WTC11 (cell line): ENCODE measurements at regions not wholly inside any gene's neighbourhood (a gene's known extent, or its start where the extent isn't known, plus 50 kb on each side); places are given as distances from the start of the nearest gene placed in this dataset.

Experiments used
- ATAC-seq: fragments of 200-7000 bp; cut with Tn5 transposase; 2 replicates; pipeline ENCODE4 v1.10.0; 2021; ENCODE audit warnings: mild to moderate bottlenecking, moderate library complexity
- CTCF ChIA-PET: fragments of 300-600 bp; sonication (Branson Sonifier 250); formaldehyde crosslinking; loops from one replicate; lab custom pipeline; 2021; ENCODE audit warnings: antibody characterized with exemption; lab: Charles Lee
- POLR2A ChIA-PET: fragments of 350-600 bp; sonication (Branson Sonifier 250); formaldehyde crosslinking; loops from one replicate; lab custom pipeline; 2021; ENCODE audit warnings: antibody characterized with exemption; lab: Charles Lee
- DNase-seq: peaks from one replicate; pipeline ENCODE4 v3.0.0; 2021; ENCODE audit warnings: low spot score
- H3K27ac Mint-ChIP-seq: 2 replicates; pipeline ENCODE4 v1.8.0; 2021; ENCODE audit warnings: mixed read lengths
- H3K27me3 Mint-ChIP-seq: 2 replicates; pipeline ENCODE4 v1.8.0; 2021; ENCODE audit warnings: low read depth, mild to moderate bottlenecking, moderate library complexity, mixed read lengths
- H3K36me3 Mint-ChIP-seq: 2 replicates; pipeline ENCODE4 v1.8.0; 2021; ENCODE audit warnings: mixed read lengths
- H3K4me1 Mint-ChIP-seq: 2 replicates; pipeline ENCODE4 v1.8.0; 2022; ENCODE audit warnings: mixed read lengths
- H3K4me3 Mint-ChIP-seq: 2 replicates; pipeline ENCODE4 v1.8.0; 2021; ENCODE audit warnings: mild to moderate bottlenecking, moderate library complexity, mixed read lengths
- H3K9me3 Mint-ChIP-seq: 2 replicates; pipeline ENCODE4 v1.8.0; 2021; ENCODE audit warnings: mixed read lengths
- E2F5 ChIP-seq: sonication (generic); formaldehyde crosslinking; IDR thresholded peaks from 2 replicates; pipeline ENCODE4 v1.8.1; 2022; ENCODE audit warnings: mild to moderate bottlenecking, moderate library complexity, missing genetic modification reagents
- GRHL2 ChIP-seq: fragments of 250-450 bp; sonication (Bioruptor Pico); IDR thresholded peaks from 2 replicates; pipeline ENCODE4 v1.8.0; 2022; ENCODE audit warnings: mild to moderate bottlenecking, moderate library complexity; ENCODE audit not compliant: insufficient replicate concordance, severe bottlenecking
- IRF1 ChIP-seq: sonication (generic); formaldehyde crosslinking; IDR thresholded peaks from 2 replicates; pipeline ENCODE4 v1.8.0; 2023; ENCODE audit warnings: missing genetic modification reagents
- IRF2 ChIP-seq: sonication (generic); formaldehyde crosslinking; IDR thresholded peaks from 2 replicates; pipeline ENCODE4 v1.8.0; 2022; ENCODE audit warnings: low read depth, missing genetic modification reagents, borderline replicate concordance
- MAX ChIP-seq: sonication (generic); formaldehyde crosslinking; IDR thresholded peaks from 2 replicates; pipeline ENCODE4 v1.8.0; 2022; ENCODE audit warnings: mild to moderate bottlenecking, missing genetic modification reagents
- MXD4 ChIP-seq: fragments of 250-450 bp; sonication (Bioruptor Pico); IDR thresholded peaks from 2 replicates; pipeline ENCODE4 v1.8.0; 2021; ENCODE audit warnings: mild to moderate bottlenecking, moderate library complexity, borderline replicate concordance
- NFYB ChIP-seq: sonication (generic); formaldehyde crosslinking; conservative IDR thresholded peaks from 2 replicates; pipeline ENCODE4 v1.8.0; 2022; ENCODE audit warnings: low read depth, missing genetic modification reagents
- OVOL2 ChIP-seq: fragments of 250-450 bp; sonication (Bioruptor Pico); IDR thresholded peaks from 2 replicates; pipeline ENCODE4 v1.9.0; 2021; ENCODE audit warnings: mild to moderate bottlenecking, borderline replicate concordance
- STAT6 ChIP-seq: sonication (generic); formaldehyde crosslinking; conservative IDR thresholded peaks from 2 replicates; pipeline ENCODE4 v1.8.1; 2023; ENCODE audit warnings: mild to moderate bottlenecking, low read depth, missing genetic modification reagents, moderate library complexity
- TCF7 ChIP-seq: sonication (generic); formaldehyde crosslinking; IDR thresholded peaks from 2 replicates; pipeline ENCODE4 v1.8.0; 2022; ENCODE audit warnings: mild to moderate bottlenecking, low read depth, missing genetic modification reagents, moderate library complexity
- USF1 ChIP-seq: sonication (generic); formaldehyde crosslinking; IDR thresholded peaks from 2 replicates; pipeline ENCODE4 v1.8.0; 2022; ENCODE audit warnings: mild to moderate bottlenecking, missing genetic modification reagents
- ZNF232 ChIP-seq: sonication (generic); formaldehyde crosslinking; IDR thresholded peaks from 2 replicates; pipeline ENCODE4 v1.8.0; 2022; ENCODE audit warnings: mild to moderate bottlenecking, missing genetic modification reagents
- ZNF317 ChIP-seq: sonication (generic); formaldehyde crosslinking; IDR thresholded peaks from 2 replicates; pipeline ENCODE4 v1.8.1; 2023; ENCODE audit warnings: low read depth, mild to moderate bottlenecking, moderate library complexity, missing genetic modification reagents, borderline replicate concordance
- ZNF416 ChIP-seq: fragments of 250-450 bp; sonication (Bioruptor Pico); IDR thresholded peaks from 2 replicates; pipeline ENCODE4 v1.9.0; 2021; ENCODE audit warnings: mild to moderate bottlenecking, inconsistent platforms
- ZNF423 ChIP-seq: fragments of 250-450 bp; sonication (Bioruptor Pico); IDR thresholded peaks from 2 replicates; pipeline ENCODE4 v2.1.2; 2022; ENCODE audit warnings: mild to moderate bottlenecking, moderate library complexity

GRCh38 chr2:16515696-16516095 lies 149.9 kb downstream of the CYRIA start:
- Mint-ChIP-seq H3K27me3 (peaks cover under 1% of the 10 kb centered on the region; the same call in 1 of the 2 replicates), H3K4me1 (no peaks in the 10 kb centered on the region), H3K9me3 (no peaks in the 10 kb centered on the region), H3K36me3 (no peaks in the 10 kb centered on the region), H3K27ac (no peak overlapping the region), H3K4me3 (no peak overlapping the region)
- ChIA-PET CTCF (interaction anchor here (2.7 kb wide), 1 partner anchor 10 kb away, joined by 15 read pairs; no protein-coding TSS in a partner anchor), POLR2A (no interaction called here)
- ATAC-seq (peak; percentile 62), DNase-seq (no peak)
- TF ChIP-seq ZNF423 (CRISPR knock-in tag), result no peak

- H3K4me1 Mint-ChIP-seq, result 0 out of 2 replicates have a peak, but pooled peaks cover 2% of the 10 kb centered on the region
- TF ChIP-seq USF1 (CRISPR knock-in tag) (no peak), E2F5 (CRISPR knock-in tag) (no peak), MAX (CRISPR knock-in tag) (no peak), ZNF317 (CRISPR knock-in tag) (no peak), ZNF416 (no peak), IRF2 (CRISPR knock-in tag) (no peak), MXD4 (no peak), IRF1 (CRISPR knock-in tag) (no peak), NFYB (CRISPR knock-in tag) (no peak)
- no peak overlapping the region for H3K4me3 Mint-ChIP-seq
- ATAC-seq, result no peak
- POLR2A ChIA-PET, result no interaction called here
- DNase-seq, result no peak
- CTCF ChIA-PET, result interaction anchor here (0.9 to 1.5 kb wide), 2 partner anchors 11 to 243 kb away, joined by 3 read pairs; no protein-coding TSS in a partner anchor
- peaks cover 8% of the 10 kb centered on the region for H3K27me3 Mint-ChIP-seq
- no peaks in the 10 kb centered on the region for H3K9me3 Mint-ChIP-seq
- no peak overlapping the region for H3K27ac Mint-ChIP-seq
- H3K36me3 Mint-ChIP-seq, result no peaks in the 10 kb centered on the region
Observed at GRCh38 chr2:16513626-16514025, 152.0 kb downstream of the CYRIA start.

- ATAC-seq (no peak), DNase-seq (no peak)
- CTCF ChIA-PET, result interaction anchor here (2.0 kb wide), 1 partner anchor 14 kb away, joined by 6 read pairs; no protein-coding TSS in a partner anchor
- TF ChIP-seq GRHL2 (CRISPR knock-in tag) (no peak), STAT6 (CRISPR knock-in tag) (no peak), ZNF232 (no peak), MAX (CRISPR knock-in tag) (no peak), TCF7 (no peak), OVOL2 (CRISPR knock-in tag) (no peak)
- POLR2A ChIA-PET, result no interaction called here
- peaks cover 10% of the 10 kb centered on the region for H3K4me1 Mint-ChIP-seq
- no peaks in the 10 kb centered on the region for H3K36me3 Mint-ChIP-seq
- H3K27me3 Mint-ChIP-seq, result peaks cover 19% of the 10 kb centered on the region
- no peaks in the 10 kb centered on the region for H3K9me3 Mint-ChIP-seq
- no peak overlapping the region for H3K4me3 Mint-ChIP-seq
- no peak overlapping the region for H3K27ac Mint-ChIP-seq
Observed at GRCh38 chr2:16511041-16511440, 154.6 kb downstream of the CYRIA start.
